ENCODE measurements at regions not wholly inside any gene's neighbourhood (a gene's known extent, or its start where the extent isn't known, plus 50 kb on each side); places are given as distances from the start of the nearest gene placed in this dataset.

DNA sequence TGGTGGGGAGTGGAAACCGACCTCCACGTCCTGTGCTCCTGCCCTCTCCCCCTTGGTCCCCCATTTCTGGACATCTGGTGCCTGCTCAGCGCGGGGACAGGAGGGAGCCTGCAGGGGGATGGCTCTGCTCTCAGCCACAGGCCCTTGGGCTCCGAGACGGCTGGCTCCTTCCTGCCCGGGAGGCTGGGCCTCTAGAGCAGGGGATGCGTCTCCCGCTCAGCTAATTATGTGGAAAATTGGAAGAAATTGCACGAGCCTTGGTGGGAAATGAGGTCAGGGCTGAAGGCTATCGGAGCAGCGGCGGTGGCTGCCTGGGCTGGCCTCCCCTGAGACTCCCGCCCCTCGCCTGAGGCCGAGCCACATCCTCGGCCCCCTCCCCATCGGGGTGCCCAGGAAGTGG, 154.6 kb upstream of the CIBAR2 start:
- no peak overlapping the region for H3K9ac ChIP-seq (ENCODE audit: insufficient read depth in 1 of 2, low read length in 2 of 2)
- H3K27ac ChIP-seq (ENCODE audit: low read depth in 1 of 2, low read length in 1 of 2): no peak overlapping the region
- peak; percentile 47 to 71 (median 63) for DNase-seq
- peaks cover 0 to 52% (median 14%) of the 10 kb centered on the region in 5 donors for H3K4me1 ChIP-seq (ENCODE audit: control insufficient read depth in 5 of 5, insufficient read depth in 5 of 5, low read length in 5 of 5)
- no peaks in the 10 kb centered on the region for H3K36me3 ChIP-seq (ENCODE audit: control insufficient read depth in 4 of 4, insufficient read depth in 4 of 4, low read length in 4 of 4)
- TF ChIP-seq, protein P1, sequence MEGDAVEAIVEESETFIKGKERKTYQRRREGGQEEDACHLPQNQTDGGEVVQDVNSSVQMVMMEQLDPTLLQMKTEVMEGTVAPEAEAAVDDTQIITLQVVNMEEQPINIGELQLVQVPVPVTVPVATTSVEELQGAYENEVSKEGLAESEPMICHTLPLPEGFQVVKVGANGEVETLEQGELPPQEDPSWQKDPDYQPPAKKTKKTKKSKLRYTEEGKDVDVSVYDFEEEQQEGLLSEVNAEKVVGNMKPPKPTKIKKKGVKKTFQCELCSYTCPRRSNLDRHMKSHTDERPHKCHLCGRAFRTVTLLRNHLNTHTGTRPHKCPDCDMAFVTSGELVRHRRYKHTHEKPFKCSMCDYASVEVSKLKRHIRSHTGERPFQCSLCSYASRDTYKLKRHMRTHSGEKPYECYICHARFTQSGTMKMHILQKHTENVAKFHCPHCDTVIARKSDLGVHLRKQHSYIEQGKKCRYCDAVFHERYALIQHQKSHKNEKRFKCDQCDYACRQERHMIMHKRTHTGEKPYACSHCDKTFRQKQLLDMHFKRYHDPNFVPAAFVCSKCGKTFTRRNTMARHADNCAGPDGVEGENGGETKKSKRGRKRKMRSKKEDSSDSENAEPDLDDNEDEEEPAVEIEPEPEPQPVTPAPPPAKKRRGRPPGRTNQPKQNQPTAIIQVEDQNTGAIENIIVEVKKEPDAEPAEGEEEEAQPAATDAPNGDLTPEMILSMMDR (IDR thresholded peaks at IDR 0.05; ENCODE audit: control extremely low read depth, extremely low read depth): no peak
- 76 to 80% methylated on average over 17 to 18 of the region's 18 CpGs for WGBS, 2 donors
- ATAC-seq (ENCODE audit: insufficient read depth, low FRiP score): no peak
- H3K4me3 ChIP-seq: no peak overlapping the region
- no peaks in the 10 kb centered on the region for H3K27me3 ChIP-seq (ENCODE audit: control insufficient read depth in 3 of 3, insufficient read depth in 3 of 3, low read length in 2 of 3)
- H3K9me3 ChIP-seq (ENCODE audit: control insufficient read depth in 4 of 4, insufficient read depth in 3 of 4, low read length in 3 of 4): no peaks in the 10 kb centered on the region

DNA sequence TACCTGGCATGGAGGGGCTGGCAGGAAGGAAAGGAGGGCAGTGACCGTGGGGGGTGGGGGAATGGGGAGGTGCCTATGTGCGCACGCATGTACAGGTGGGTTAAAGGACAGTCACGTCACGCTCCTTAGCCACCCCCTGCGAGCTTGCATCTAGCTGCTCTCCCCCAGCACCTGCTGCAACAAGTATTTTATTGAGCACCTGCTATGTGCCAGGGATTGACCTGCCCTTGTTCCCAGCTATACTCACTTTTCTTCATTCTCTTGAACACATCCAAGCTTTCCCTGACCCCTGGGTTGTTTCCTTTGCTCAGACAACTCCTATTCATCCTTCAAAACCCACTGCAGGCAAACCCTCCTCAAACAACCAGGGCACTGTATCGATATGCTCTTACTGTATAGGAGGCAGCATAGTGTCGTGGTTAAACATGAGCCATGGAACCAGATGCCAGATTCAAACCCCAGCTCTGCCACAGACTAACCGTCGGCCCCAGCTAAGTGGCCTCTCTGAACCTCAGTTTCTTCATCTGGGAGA, 155.2 kb upstream of the CIBAR2 start:
- TF ChIP-seq, protein P1 (IDR thresholded peaks at IDR 0.05; ENCODE audit: control extremely low read depth, extremely low read depth): no peak

DNA sequence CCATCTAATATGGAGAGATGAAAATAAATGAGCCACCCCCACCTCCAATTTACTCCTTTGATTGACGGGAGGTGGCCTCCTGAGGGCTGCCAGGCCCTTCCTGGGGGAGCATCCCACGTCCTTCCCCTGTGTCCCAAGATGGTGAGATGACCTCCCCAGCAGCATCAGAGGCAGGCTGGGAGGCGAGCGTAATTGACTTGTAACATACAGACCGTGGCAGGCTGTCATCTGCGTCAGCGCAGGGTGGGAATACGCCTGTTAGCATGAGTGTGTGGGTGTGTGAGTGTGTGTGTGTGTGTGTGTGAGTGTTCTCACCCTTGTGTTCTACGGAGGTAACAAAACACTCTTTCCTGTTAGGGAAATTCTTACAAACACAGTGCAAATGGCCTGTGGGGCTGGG, 156.9 kb upstream of the CIBAR2 start:
- Histone ChIP-seq H3K27ac (ENCODE audit: low read depth in 1 of 2, low read length in 1 of 2) (no peak overlapping the region), H3K9me3 (ENCODE audit: control insufficient read depth in 4 of 4, insufficient read depth in 3 of 4, low read length in 3 of 4) (no peaks in the 10 kb centered on the region), H3K36me3 (ENCODE audit: control insufficient read depth in 4 of 4, insufficient read depth in 4 of 4, low read length in 4 of 4) (peaks cover 0 to 3% (median 0%) of the 10 kb centered on the region in 4 donors), H3K4me1 (ENCODE audit: control insufficient read depth in 5 of 5, insufficient read depth in 5 of 5, low read length in 5 of 5) (peaks cover 0 to 29% (median 7%) of the 10 kb centered on the region in 5 donors), H3K4me3 (no peak overlapping the region), H3K9ac (ENCODE audit: insufficient read depth in 1 of 2, low read length in 2 of 2) (no peak overlapping the region), H3K27me3 (ENCODE audit: control insufficient read depth in 3 of 3, insufficient read depth in 3 of 3, low read length in 2 of 3) (no peaks in the 10 kb centered on the region)
- TF ChIP-seq, protein P1 (IDR thresholded peaks at IDR 0.05; ENCODE audit: control extremely low read depth, extremely low read depth): no peak
- no peak for ATAC-seq (ENCODE audit: insufficient read depth, low FRiP score)
- 66 to 89% methylated on average over 9 of the region's 9 CpGs for WGBS, 2 donors
- DNase-seq: no peak

More for the DNA sequence above, 155.2 kb upstream of the CIBAR2 start:
- no peak for DNase-seq
- Histone ChIP-seq H3K4me3 (no peak overlapping the region), H3K9me3 (ENCODE audit: control insufficient read depth in 4 of 4, insufficient read depth in 3 of 4, low read length in 3 of 4) (no peaks in the 10 kb centered on the region), H3K36me3 (ENCODE audit: control insufficient read depth in 4 of 4, insufficient read depth in 4 of 4, low read length in 4 of 4) (no peaks in the 10 kb centered on the region), H3K9ac (ENCODE audit: insufficient read depth in 1 of 2, low read length in 2 of 2) (no peak overlapping the region), H3K27ac (ENCODE audit: low read depth in 1 of 2, low read length in 1 of 2) (no peak overlapping the region), H3K4me1 (ENCODE audit: control insufficient read depth in 5 of 5, insufficient read depth in 5 of 5, low read length in 5 of 5) (peaks cover 0 to 46% (median 14%) of the 10 kb centered on the region in 5 donors), H3K27me3 (ENCODE audit: control insufficient read depth in 3 of 3, insufficient read depth in 3 of 3, low read length in 2 of 3) (no peaks in the 10 kb centered on the region)
- 94 to 95% methylated on average over 10 of the region's 10 CpGs for WGBS, 2 donors
- ATAC-seq (ENCODE audit: insufficient read depth, low FRiP score): no peak

DNA sequence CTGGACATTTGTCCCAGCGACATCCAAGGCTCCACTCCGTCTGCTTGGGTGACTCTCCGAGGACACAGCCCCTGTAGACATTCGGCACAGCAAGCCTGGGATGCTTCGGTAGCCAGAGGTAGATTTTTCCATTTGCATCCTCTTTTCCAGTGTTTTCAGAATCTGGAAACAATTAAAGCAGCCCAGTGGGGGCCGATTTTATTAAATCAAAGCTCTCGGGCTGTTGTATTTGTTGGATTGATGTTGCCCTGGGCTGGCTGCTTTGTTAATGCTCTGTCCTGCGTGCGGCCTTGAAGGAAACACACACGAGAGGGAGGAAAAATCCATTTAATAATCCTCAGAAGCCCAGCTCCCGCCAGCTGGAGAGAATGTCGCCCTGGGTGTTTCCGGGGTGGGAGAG, 158.1 kb upstream of the CIBAR2 start:
- ATAC-seq (ENCODE audit: insufficient read depth, low FRiP score) (no peak), DNase-seq (no peak)
- H3K9me3 ChIP-seq (ENCODE audit: control insufficient read depth in 4 of 4, insufficient read depth in 3 of 4, low read length in 3 of 4): no peaks in the 10 kb centered on the region
- WGBS, 2 donors: 89 to 92% methylated on average over 13 of the region's 13 CpGs
- TF ChIP-seq, protein P1 (IDR thresholded peaks at IDR 0.05; ENCODE audit: control extremely low read depth, extremely low read depth): no peak
- no peak overlapping the region for H3K27ac ChIP-seq (ENCODE audit: low read depth in 1 of 2, low read length in 1 of 2)
- H3K36me3 ChIP-seq (ENCODE audit: control insufficient read depth in 4 of 4, insufficient read depth in 4 of 4, low read length in 4 of 4): peaks cover 0 to 3% (median 0%) of the 10 kb centered on the region in 4 donors
- H3K27me3 ChIP-seq (ENCODE audit: control insufficient read depth in 3 of 3, insufficient read depth in 3 of 3, low read length in 2 of 3): no peaks in the 10 kb centered on the region
- peaks cover 0 to 26% (median 7%) of the 10 kb centered on the region in 5 donors for H3K4me1 ChIP-seq (ENCODE audit: control insufficient read depth in 5 of 5, insufficient read depth in 5 of 5, low read length in 5 of 5)
- H3K9ac ChIP-seq (ENCODE audit: insufficient read depth in 1 of 2, low read length in 2 of 2): no peak overlapping the region
- no peak overlapping the region for H3K4me3 ChIP-seq
